SK-N-SH treated with all-trans-retinoic acid at 6 μM for 48 hours (cell line): ENCODE measurements at regions not wholly inside any gene's neighbourhood (a gene's known extent, or its start where the extent isn't known, plus 50 kb on each side); places are given as distances from the start of the nearest gene placed in this dataset.

Experiments used
- ATAC-seq: fragments of 200-7000 bp; cut with Tn5 transposase; 3 replicates; pipeline ENCODE4 v1.9.1; 2020; ENCODE audit warnings: mild to moderate bottlenecking, moderate library complexity
- ARNTL ChIP-seq: fragments of 450-650 bp; formaldehyde crosslinking; IDR thresholded peaks from 2 replicates; pipeline ENCODE4 v1.5.0; 2020; ENCODE audit warnings: low read depth, mild to moderate bottlenecking, moderate library complexity, borderline replicate concordance
- BACH2 ChIP-seq: fragments of 250-450 bp; sonication (Bioruptor Pico); IDR thresholded peaks from 2 replicates; pipeline ENCODE4 v1.9.0; 2021; ENCODE audit warnings: mild to moderate bottlenecking, borderline replicate concordance
- CREB5 ChIP-seq: fragments of 250-450 bp; sonication (Bioruptor Pico); IDR thresholded peaks from 2 replicates; pipeline ENCODE4 v1.5.1; 2020; ENCODE audit warnings: low read depth, mild to moderate bottlenecking, moderate library complexity
- CSDC2 ChIP-seq: fragments of 250-450 bp; sonication (Bioruptor Pico); IDR thresholded peaks from 2 replicates; pipeline ENCODE4 v1.5.0; 2020; ENCODE audit warnings: mild to moderate bottlenecking, moderate library complexity
- GLIS3 ChIP-seq: fragments of 250-450 bp; sonication (Bioruptor Pico); IDR thresholded peaks from 2 replicates; pipeline ENCODE4 v1.5.0; 2020; ENCODE audit warnings: mild to moderate bottlenecking, moderate library complexity
- ISL1 ChIP-seq: fragments of 250-450 bp; sonication (Bioruptor Pico); IDR thresholded peaks from 2 replicates; pipeline ENCODE4 v2.1.2; 2022; ENCODE audit warnings: mild to moderate bottlenecking, moderate library complexity
- OSR1 ChIP-seq: fragments of 250-450 bp; sonication (Bioruptor Pico); IDR thresholded peaks from 2 replicates; pipeline ENCODE4 v1.8.0; 2022; ENCODE audit warnings: moderate library complexity, mild to moderate bottlenecking, inconsistent platforms
- PATZ1 ChIP-seq: fragments of 250-450 bp; sonication (Bioruptor Pico); IDR thresholded peaks from 2 replicates; pipeline ENCODE4 v1.8.0; 2020; ENCODE audit warnings: mild to moderate bottlenecking, moderate library complexity, borderline replicate concordance
- POU6F1 ChIP-seq: fragments of 250-450 bp; sonication (Bioruptor Pico); IDR thresholded peaks from 2 replicates; pipeline ENCODE4 v1.8.0; 2021; ENCODE audit warnings: low read depth, mild to moderate bottlenecking, moderate library complexity, borderline replicate concordance
- SNAI2 ChIP-seq: fragments of 250-450 bp; sonication (Bioruptor Pico); IDR thresholded peaks from 2 replicates; pipeline ENCODE4 v1.5.0; 2020; ENCODE audit warnings: mild to moderate bottlenecking, moderate library complexity
- TCF4 ChIP-seq: fragments of 250-450 bp; sonication (Bioruptor Pico); IDR thresholded peaks from 2 replicates; pipeline ENCODE4 v1.8.0; 2021; ENCODE audit warnings: mild to moderate bottlenecking, moderate library complexity, borderline replicate concordance
- TOX ChIP-seq: fragments of 250-450 bp; sonication (Bioruptor Pico); IDR thresholded peaks from 2 replicates; pipeline ENCODE4 v1.8.0; 2021; ENCODE audit warnings: mild to moderate bottlenecking, moderate library complexity, borderline replicate concordance
- ZC3H10 ChIP-seq: fragments of 250-450 bp; sonication (Bioruptor Pico); IDR thresholded peaks from 2 replicates; pipeline ENCODE4 v1.5.1; 2021; ENCODE audit warnings: mild to moderate bottlenecking, moderate library complexity
- ZFP3 ChIP-seq: fragments of 250-450 bp; sonication (Bioruptor Pico); IDR thresholded peaks from 2 replicates; pipeline ENCODE4 v1.5.0; 2020; ENCODE audit warnings: mild to moderate bottlenecking, moderate library complexity
- ZFP30 ChIP-seq: fragments of 450-650 bp; formaldehyde crosslinking; IDR thresholded peaks from 2 replicates; pipeline ENCODE4 v1.5.0; 2022; ENCODE audit warnings: mild to moderate bottlenecking, moderate library complexity
- ZNF565 ChIP-seq: fragments of 450-650 bp; formaldehyde crosslinking; conservative IDR thresholded peaks from 2 replicates; pipeline ENCODE4 v1.5.0; 2020; ENCODE audit warnings: low read depth, mild to moderate bottlenecking, moderate library complexity
- ZNF70 ChIP-seq: fragments of 450-650 bp; formaldehyde crosslinking; IDR thresholded peaks from 2 replicates; pipeline ENCODE4 v1.5.0; 2020; ENCODE audit warnings: mild to moderate bottlenecking, moderate library complexity
- ZNF8 ChIP-seq: fragments of 450-650 bp; formaldehyde crosslinking; IDR thresholded peaks from 2 replicates; pipeline ENCODE4 v1.5.0; 2020; ENCODE audit warnings: mild to moderate bottlenecking, moderate library complexity
- TF ChIP-seq, protein P1 (sequence below): fragments of 250-450 bp; sonication (Bioruptor Pico); IDR thresholded peaks from 2 replicates; pipeline ENCODE4 v1.5.0; 2020; ENCODE audit warnings: mild to moderate bottlenecking, moderate library complexity

DNA sequence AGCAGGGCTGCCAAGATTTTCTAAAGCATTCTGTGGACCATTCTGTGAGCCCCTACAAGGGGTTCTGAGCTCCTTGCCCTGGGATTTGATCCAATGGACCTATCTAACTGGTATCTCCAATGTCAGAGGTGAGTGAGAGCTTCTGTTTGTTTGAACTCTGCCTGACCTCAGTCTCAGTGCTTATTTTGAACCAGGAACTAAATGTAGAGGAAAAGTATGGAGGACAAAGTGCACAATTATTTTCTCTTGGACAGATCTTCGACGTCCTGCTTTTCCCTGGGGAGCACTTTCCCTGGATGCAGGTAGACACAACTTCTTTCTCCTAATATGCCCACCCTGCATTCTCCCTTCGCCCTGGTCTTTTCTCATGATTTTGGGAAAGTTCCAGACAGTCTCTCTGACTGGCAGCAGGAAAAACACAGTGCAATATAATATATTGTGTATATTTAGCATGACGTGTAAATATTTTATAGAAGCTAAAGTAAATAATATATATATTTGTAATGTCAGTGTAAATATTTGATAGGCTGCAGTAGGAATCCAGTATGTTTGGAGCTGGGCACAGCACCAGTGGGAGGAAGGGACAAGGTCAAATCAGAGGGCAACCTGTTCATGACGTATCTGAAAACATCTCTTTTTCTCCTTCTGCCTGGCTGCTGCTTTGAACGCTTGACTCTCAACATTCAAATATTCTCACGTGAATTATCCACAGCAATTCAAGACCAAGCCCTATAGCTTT lies 184.0 kb upstream of the LYZL1 start:
- no peak for TF ChIP-seq ZFP30 (CRISPR knock-in tag)
- no peak for TF ChIP-seq BACH2 (CRISPR knock-in tag)
- TF ChIP-seq ZFP3, result no peak
- no peak for TF ChIP-seq GLIS3 (CRISPR knock-in tag)
- no peak for TF ChIP-seq ISL1
- no peak for TF ChIP-seq PATZ1 (CRISPR knock-in tag)
- no peak for ATAC-seq

- ATAC-seq, result no peak
- no peak for TF ChIP-seq TOX (CRISPR knock-in tag)
- no peak for TF ChIP-seq SNAI2
- TF ChIP-seq ISL1, result peak; percentile 38
- TF ChIP-seq POU6F1 (CRISPR knock-in tag), result no peak
- no peak for TF ChIP-seq ZFP3
- TF ChIP-seq ZNF70 (CRISPR knock-in tag), result no peak
These were observed 183.2 kb upstream of the LYZL1 start for GRCh38 chr10:29105516-29106215.

- TF ChIP-seq ISL1, result no peak
- no peak for TF ChIP-seq GLIS3 (CRISPR knock-in tag)
- TF ChIP-seq OSR1, result no peak
- no peak for TF ChIP-seq TCF4
- TF ChIP-seq ARNTL (CRISPR knock-in tag), result no peak
- no peak for TF ChIP-seq BACH2 (CRISPR knock-in tag)
- no peak for TF ChIP-seq ZC3H10 (CRISPR knock-in tag)
- TF ChIP-seq, protein P1, sequence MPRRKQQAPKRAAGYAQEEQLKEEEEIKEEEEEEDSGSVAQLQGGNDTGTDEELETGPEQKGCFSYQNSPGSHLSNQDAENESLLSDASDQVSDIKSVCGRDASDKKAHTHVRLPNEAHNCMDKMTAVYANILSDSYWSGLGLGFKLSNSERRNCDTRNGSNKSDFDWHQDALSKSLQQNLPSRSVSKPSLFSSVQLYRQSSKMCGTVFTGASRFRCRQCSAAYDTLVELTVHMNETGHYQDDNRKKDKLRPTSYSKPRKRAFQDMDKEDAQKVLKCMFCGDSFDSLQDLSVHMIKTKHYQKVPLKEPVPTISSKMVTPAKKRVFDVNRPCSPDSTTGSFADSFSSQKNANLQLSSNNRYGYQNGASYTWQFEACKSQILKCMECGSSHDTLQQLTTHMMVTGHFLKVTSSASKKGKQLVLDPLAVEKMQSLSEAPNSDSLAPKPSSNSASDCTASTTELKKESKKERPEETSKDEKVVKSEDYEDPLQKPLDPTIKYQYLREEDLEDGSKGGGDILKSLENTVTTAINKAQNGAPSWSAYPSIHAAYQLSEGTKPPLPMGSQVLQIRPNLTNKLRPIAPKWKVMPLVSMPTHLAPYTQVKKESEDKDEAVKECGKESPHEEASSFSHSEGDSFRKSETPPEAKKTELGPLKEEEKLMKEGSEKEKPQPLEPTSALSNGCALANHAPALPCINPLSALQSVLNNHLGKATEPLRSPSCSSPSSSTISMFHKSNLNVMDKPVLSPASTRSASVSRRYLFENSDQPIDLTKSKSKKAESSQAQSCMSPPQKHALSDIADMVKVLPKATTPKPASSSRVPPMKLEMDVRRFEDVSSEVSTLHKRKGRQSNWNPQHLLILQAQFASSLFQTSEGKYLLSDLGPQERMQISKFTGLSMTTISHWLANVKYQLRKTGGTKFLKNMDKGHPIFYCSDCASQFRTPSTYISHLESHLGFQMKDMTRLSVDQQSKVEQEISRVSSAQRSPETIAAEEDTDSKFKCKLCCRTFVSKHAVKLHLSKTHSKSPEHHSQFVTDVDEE (CRISPR knock-in tag), result no peak
- TF ChIP-seq CREB5, result no peak
- no peak for ATAC-seq
These were observed 182.6 kb upstream of the LYZL1 start for GRCh38 chr10:29106287-29106686.

DNA sequence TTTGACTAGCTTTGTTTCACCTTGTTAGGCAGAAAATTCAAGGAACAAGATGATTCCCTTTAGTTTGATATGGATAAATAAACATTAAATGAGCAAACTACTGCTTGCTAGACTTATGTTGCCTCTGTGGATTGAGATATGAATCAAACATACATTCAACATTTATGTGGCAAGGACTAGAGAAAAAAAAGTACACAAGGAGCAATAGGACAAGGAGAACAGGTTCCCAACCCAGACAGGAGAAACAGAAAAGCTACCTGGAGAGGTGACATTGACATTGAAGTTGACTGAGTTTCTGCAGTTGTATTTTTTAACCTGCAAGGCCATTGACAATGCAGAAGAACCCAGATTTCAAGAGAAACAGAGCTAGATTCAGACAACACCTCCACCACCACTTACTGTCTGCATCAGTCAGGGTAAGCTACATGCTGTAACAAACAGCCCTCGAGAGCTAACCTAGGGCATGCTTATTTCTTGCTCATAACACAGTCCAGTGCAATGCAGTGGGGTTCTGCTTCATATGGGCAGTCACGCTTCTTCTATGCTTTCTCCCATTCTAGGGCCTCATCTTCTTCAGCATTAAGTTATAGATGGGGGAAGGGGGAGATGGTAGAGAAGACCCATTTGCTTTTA lies 180.9 kb upstream of the LYZL1 start:
- ATAC-seq, result no peak
- TF ChIP-seq CSDC2 (no peak), ZNF565 (CRISPR knock-in tag) (no peak), BACH2 (CRISPR knock-in tag) (no peak), ZNF70 (CRISPR knock-in tag) (no peak), SNAI2 (no peak), ZNF8 (CRISPR knock-in tag) (no peak), ZC3H10 (CRISPR knock-in tag) (no peak), POU6F1 (CRISPR knock-in tag) (no peak), GLIS3 (CRISPR knock-in tag) (no peak), ZFP3 (no peak), ARNTL (CRISPR knock-in tag) (no peak), TOX (CRISPR knock-in tag) (no peak), ZFP30 (CRISPR knock-in tag) (no peak)
- TF ChIP-seq, protein P1 (CRISPR knock-in tag), result no peak
